ELR (cell line): ENCODE measurements at regions not wholly inside any gene's neighbourhood (a gene's known extent, or its start where the extent isn't known, plus 50 kb on each side); places are given as distances from the start of the nearest gene placed in this dataset.
"Not testable (repeated sequence)": the region's sequence is repeated elsewhere in the genome, so short reads cannot be mapped to it uniquely, and the experiment has no call there.

ENCODE experiments used
- DNase-seq: peaks from one replicate; pipeline ENCODE4 v3.0.0-alpha.2; 2015; ENCODE audit warnings: low read depth

DNA sequence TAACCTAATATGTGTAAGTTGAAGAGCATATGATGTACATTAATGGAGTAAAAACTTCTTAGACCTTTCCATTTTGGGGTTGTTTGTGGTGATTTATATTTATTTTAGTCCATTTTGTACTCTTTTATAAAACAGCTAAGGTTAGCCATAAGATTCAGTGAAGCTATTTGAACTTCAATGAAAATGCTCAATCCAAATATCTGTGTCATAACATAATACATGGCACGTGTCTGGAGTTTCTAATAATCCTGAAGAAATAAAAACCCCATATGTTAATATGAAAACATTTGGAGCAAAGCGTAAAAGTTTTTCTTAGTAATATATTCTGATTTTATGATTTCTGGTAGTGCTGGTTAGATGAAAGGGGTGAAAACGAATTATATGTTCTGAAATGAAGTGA is 1729.7 kb downstream of the PCDH9 start:
- no peak for DNase-seq

DNA sequence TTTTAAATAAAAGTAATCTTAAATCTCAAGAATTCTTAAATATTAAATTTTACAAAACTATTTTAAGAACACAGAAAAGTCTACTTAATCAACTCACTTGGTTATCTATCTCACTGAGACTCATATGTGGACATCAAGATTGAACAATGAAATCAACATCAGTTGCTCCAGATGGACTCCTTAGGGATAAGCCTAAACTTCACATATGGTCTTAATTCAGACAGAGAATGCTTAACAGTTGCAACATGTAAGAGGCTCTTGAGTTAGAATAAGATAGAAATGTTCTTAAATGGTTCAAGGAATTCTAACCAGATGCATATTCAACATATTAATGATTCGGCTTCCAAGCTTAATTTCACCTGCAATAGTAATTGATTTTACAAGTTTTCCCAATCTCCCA is 1730.9 kb downstream of the PCDH9 start:
- no peak for DNase-seq

DNA sequence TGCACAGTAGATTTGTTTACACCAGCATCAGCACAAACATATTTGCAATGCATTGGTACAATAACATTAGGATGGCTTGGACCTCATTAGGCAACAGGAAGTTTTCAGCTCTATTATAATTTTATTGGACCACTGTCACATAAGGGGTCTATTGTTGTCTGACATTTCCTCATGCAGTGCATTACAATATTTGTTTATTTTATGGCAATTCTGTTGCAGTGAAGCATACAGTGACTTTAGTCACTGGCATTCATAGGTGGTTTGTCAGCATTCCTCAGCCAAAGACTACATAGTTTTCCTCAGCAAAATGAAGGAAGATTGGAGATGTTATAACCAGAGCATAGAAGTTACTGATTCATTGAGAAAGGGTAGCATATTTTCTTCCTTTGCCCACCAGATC is 1732.9 kb downstream of the PCDH9 start:
- DNase-seq, result peak; percentile 85

DNA sequence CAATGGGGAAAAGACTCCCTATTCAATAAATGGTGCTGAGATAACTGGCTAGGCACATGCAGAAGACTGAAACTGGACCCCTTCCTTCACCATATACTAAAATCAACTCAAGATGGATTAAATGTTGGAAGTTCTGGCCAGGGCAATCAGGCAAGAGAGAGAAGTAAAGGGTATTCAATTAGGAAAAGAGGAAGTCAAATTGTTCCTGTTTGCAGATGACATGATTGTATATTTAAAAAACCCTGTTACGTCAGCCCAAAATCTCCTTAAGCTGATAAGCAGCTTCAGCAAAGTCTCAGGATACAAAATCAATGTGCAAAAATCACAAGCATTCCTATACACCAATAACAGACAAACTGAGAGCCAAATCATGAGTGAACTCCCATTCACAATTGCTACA is 1739.4 kb downstream of the PCDH9 start:
- not testable (repeated sequence) for DNase-seq

DNA sequence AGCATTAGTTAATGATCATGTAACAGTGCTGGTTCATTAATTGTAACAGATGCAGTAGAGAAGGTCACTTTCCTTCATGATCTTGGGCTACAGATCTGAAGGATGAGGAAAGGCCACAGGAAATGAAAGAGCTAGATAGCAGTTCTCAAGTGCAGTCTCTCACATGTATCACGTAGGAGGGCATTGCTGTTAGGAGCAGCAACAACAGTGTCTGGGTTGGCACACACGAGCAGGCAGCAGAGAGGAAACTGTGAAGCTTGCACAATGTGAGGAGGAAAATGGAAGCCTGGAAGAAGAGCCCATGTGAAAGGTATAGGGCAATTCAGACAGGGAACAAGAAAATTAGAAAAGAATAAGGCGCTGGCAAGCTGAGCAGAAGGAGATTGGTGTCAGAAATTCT is 1741.5 kb downstream of the PCDH9 start:
- DNase-seq, result no peak

DNA sequence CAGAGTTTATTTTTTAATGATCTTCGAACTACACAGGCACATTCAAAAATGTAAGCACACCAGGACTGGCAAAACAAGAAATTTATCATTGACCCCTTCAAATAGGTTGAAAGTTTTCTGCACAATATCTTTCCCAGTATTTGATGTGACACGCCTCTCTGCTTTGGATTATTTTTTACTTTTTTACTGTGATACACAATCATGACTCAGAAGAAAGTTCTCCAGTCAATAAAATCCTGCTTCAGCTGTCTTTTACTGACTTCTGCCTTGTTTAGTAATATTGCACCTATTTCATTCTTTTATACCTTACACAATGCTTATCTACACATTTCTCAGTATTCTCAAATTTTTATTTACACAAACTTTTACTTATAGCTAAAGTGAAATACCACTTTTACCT is 1750.4 kb downstream of the PCDH9 start:
- no peak for DNase-seq

DNA sequence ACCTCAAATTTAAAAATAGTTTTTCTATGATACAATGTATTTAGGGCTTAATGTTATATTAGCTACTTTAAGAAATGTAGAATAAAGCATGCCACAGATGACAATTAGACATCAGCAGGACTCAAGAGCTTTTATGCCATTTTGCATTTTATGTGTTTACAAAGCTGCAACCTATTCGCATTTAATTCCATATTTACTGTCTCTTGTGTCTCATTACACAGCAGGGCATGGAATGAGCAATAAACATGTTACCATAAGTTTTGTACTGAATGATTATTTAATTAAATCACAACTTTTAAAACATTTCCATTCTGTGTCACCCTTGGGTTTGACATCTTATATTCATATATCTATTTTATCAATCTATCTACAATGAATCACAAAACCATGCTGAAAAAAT is 1756.9 kb downstream of the PCDH9 start:
- no peak for DNase-seq

DNA sequence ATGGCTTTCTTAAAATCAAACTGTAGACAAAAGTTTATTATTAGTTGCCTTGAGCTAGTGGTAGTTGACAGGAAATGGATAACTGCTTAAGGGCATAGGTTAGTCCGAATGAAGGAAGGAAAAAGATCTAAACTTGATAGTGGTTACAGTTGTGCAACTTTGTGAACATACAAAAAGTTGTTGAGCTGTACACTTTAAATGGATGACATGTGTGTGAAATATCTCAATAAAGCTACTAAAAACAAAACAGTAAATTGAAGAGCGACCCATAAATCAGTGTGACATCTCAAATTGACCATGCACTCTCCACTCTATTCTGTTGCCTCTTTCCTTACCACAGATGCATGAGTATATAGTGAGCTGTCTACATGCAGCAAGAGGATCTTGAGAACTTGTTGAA is 1757.8 kb downstream of the PCDH9 start:
- peak; percentile 7 for DNase-seq

DNA sequence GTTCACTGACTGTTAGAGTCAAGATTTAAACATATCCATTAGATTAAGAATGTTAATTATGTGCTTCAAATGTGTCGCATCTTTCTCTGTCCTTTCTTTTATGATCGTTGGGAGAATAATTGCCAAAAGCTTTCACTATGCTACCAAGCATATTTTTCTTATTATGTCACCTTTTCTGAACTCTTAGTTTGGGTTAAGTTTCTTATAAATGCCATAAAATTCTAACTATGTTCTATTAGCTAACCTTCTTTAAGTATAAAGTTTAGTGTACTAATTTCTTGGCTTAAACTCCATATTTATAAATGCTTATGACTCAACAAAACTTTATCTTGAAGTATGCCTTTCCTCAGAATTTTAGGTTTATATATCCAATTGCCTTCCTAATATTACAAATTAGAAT is 1759.4 kb downstream of the PCDH9 start:
- peak; percentile 8 for DNase-seq

DNA sequence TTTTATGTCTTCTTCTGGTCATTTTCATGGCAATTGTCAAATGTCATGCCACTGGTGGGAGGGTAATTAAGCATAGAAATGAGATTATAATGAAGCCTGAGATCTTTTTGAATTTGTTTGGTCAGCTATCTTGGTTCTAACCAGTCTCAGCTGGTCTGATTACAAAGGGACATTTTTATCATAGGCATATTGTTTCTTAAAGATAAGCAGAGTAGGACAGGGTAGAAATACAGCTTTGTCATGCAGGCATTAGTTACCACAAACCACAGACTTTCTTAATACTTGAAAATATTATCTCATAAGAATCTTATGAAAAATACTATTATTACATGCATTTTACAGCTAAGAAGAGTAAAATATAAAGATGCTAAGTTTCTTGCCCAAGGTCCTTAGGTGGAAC is 1761.5 kb downstream of the PCDH9 start:
- DNase-seq, result no peak

DNA sequence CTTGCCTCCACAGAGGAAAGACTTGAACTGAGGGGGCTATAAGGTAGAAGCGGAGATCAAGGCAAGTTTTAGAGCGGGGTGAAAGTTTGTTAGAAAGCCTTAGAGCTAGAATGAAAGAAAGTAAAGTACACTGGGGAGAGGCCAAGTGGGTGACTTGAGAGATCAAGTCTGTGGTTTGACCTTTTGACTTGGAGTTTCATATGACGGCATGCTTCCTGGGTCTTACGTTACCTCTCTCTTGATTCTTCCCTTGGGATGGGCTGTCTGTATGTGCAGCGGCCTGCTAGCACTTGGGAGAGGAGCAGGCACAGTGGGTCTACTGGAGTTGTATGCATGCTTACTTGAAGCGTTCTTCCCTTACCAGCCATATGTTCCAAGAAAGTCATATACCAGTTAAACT is 1768.5 kb downstream of the PCDH9 start:
- peak; percentile 28 for DNase-seq

DNA sequence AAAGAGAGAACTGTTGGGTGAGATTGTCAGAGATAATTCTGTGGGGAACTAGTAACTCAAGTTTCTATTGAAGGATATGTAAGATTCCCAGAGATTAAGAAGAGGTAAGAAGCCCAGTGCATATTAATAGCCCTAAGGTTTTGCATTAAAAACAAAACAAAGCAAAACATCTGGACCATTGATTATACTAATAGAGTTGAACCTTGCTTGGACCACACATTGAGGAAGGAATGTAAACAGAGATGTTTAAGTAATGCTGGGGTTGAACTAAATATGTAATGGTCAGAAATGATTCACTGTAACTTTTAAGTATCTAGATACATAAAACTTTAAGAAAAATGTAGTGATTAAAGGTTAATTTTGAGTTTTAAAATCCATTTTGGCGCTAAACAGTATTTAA is 1770.0 kb downstream of the PCDH9 start:
- DNase-seq, result peak; percentile 25

DNA sequence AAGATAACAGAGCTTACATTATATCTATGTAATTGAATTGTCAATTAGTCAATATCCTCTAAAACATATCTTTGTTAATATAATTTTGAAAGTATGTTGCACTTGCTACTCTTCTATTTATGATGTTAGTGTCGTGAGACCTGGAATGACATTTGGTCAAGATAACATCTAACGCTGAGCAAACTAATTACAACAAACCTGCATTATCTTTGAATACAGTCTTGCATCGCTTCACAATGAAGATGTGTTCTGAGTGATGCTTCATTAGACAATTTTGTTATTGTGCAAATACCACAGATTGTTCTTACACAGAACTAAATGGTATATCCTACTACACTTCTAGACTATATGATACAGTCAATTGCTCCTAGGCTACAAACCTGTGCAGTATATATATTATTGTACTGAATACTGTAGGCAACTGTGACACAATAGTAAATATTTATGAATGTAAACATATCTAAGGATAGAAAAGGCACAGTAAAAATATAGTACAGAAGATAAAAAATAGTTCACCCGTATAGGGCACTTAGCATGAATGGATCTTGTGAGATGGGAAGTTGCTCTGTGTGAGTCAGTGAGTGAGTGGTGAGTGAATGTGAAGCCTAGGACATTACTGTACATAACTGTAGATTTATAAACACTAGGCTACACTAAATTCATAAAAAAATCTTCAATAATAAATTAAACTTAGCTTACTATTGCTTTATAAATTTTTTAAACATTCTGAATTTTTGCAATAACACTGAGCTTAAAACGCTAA is 1773.8 kb downstream of the PCDH9 start:
- peak; percentile 43 for DNase-seq

DNA sequence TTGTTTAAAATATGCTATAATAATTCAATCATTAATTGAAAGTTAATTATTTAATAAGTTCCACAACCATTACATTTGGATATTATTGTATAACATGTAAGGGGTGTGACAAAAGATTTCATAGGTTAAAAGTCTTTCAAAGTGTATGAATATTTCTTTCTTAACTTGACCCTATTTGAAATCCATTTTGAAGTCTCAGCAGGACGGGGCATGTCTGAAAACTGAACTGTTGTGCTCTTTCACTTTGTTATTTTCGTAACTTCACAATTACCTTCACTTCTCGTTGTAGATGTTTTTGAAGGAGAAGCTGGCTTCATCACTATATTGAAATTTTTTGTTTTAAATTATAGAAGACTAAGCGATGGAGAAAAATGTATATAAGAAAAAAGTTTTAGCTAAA is 1775.7 kb downstream of the PCDH9 start:
- DNase-seq, result no peak

DNA sequence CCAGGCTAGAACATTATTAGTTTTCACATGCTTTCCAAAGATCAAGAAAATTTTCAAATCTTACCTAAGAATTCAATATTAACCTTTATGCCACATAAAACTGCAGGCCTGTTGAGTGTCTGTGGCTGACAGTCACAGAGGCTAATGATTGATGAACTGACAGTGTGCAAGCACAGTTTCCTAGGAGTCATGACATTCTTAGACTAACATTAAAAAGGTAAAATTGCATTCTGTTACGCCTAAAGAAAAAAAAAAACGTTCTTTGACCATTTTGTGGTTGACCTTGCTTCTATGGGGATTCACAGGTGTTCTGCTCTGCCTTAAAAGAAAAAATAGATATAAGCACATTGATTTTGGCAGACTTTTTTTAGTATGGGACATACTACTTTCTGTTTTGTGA is 1776.2 kb downstream of the PCDH9 start:
- DNase-seq, result no peak

DNA sequence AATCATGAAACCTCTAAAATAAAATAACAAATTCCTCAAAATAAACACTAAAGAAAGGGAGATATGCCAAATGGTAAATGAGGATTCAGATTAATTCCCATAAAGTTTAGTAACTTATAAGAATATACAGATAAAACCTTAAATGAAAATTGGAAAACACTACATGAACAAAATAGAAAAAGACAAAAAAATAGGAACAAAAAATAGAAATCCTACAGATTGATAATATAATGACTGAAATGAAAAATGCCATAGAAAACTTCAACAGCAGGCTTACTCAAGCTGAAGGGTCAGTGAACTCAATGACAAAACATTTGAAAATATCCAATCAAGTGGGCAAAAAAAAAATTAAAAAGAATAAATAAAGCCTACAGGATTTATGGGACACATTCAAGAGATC is 1784.8 kb downstream of the PCDH9 start:
- no peak for DNase-seq

DNA sequence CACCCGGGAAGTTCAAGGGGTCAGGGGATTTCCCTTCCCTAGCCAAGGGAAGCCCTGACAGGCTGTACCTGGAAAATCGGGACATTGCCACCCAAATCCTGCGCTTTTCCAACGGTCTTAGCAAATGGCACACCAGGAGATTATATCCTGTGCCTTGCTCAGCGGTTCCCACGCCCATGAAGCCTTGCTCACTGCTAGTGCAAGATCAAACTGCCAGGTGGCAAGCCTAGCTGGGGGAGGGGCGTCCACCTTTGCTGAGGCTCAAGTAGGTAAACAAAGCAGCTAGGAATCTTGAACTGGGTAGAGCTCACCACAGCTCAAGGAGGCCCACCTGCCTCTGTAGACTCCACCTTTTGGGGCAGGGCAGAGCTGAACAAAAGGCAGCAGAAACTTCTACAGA is 1794.5 kb downstream of the PCDH9 start:
- DNase-seq, result no peak

DNA sequence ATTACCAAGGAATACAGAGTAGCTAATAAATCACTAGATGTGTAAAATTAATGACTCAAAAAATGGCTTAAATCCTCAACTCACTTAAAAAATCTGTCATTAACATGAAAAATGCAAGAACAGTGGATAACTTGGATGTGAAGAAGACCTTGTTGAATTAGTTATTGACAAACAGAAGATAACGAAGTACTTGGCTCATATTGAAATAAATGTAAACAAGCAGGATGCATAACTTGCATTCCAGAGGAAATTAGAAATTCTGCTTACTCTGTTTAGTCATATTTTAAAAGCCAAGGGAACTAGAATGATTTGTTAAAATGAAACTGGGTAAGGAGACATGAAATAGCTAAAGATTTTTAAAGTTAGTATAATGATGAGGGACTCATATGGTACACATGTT is 1812.2 kb downstream of the PCDH9 start:
- DNase-seq, result peak; percentile 29

DNA sequence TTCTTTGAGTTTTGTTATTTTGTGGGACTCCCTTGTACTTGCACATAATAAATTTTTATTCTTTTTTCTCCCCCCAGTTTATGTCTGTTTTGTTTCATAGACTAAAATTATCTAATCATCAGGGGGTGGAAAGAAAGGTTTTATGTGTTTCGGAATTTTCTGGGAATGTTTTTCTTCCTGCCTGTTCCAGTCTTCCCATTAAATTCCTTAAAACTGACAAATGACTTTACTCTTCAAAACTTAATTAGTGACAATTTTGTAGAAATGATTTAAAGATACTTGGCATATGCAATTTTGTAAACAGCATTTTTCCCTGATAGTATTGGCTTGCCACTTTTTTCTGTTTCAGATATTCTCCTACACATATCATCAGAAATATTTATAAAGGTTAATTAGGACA is 1813.4 kb downstream of the PCDH9 start:
- no peak for DNase-seq

DNA sequence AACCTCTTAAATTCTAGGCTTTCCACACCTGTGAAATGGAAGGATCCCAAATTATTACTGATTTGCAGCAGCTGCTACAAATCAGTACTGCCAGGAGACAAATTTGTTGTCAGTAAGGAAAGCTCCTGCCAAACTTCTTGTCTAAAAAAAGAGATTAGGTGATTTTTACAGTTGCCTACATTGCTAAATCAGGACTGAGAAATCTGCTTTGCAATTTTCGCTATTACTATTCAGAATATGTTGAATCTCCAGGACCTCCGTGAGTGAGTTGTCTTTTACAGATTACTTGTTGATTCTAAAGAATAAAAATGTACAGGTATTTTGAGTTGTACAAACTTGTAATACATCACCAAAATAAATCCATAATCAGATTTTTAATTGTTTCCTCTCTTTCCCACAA is 1815.9 kb downstream of the PCDH9 start:
- no peak for DNase-seq

DNA sequence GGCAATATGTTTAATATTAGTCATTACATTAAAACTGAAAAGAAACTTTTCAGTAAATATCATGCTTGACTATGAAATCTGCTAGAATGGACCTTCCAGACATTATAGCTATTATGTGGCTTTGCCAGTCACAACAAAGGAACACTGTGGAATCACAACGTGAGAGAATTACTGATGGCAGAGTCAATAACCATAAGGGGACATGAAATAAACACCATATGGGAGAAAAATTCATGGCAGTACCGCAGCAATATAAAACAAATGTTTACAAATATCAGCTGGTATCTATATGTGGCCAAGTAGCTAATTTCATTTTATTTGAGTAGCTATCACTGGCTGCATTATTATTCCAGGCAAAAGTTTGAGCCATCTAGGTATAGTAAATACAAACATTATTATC is 1818.6 kb downstream of the PCDH9 start:
- no peak for DNase-seq

DNA sequence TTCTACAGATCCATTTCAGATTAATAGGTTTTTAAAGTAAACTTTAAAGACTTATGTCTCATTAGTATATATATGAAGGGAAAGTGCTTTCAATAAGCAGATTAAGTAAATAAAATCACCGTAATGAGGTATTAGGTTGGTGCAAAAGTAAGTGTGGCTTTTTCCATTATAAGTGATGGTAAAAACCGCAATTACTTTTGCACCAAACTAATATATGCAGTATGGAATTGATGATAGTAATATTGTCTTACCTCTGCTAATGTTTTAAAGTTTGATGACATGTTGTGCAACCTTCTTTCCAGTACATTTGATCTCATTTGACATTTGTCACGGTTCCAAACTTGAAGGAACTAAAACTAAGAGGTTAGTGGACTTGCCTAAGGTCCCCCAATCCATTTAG is 1819.3 kb downstream of the PCDH9 start:
- no peak for DNase-seq

DNA sequence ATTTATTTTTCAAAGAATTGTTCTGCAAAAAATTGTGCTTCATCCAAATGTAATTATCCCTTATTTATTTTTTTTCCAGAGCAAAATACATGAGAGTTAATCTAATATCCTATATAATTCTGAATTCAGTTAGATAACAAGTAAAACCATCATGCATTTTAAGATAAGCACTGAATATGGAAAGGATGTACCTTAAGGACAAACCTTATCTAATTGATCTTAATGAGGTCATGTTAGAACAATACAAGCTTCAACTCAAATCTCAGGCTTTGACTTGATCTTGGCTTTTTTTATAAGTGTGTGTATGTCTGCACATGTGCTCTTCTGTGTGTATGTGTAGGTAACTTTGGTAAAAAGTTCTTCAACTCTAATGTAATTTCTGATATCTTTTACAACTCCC is 1828.8 kb downstream of the PCDH9 start:
- DNase-seq, result no peak

DNA sequence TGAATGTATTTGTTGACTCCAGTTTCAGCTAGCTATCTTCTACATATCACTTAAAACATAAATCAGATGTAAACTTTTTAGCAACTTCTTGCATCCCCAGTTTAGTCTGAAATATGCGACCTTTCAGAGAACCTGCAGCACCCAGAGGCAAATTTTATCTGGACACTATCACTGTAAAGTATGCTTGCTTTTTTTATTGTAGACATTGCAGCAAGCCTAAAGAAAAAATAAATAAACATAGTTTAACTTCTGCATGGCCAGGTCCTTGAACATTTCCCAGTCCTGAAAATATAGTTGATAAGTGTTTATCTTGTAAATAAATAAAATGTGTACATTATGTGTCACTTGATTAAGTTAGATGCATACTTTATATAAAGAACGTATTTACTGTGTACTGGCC is 1829.4 kb downstream of the PCDH9 start:
- no peak for DNase-seq
